Fibroblast of peridontal ligament (primary cell): ENCODE measurements at regions not wholly inside any gene's neighbourhood (a gene's known extent, or its start where the extent isn't known, plus 50 kb on each side); places are given as distances from the start of the nearest gene placed in this dataset.

Source experiments
- DNase-seq: peaks from one replicate; pipeline ENCODE4 v3.0.0-alpha.2; 2010; ENCODE audit errors: extremely low read depth

- DNase-seq: no peak
Measured at GRCh38 chr20:24273251-24273650, 196.2 kb upstream of the SYNDIG1 start.

DNA sequence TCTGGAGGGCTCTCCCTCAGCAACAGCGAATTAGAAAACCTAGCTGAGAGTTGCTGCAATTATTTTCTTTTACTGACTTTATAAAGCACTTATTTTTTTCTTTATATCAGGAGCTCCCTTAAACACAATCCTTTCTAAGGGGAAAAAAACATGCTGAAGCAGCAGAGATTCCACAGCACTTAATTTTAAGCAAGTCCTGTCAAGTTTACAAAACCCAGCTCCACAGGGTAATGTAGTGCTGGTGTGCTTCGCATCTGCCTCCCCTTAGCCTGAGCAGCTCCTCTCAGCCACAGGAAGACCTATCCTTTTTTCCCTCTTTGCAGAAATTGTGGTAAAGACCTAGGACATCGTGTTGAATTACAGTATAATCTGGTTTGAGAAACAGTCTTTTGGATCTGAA is 208.1 kb upstream of the SYNDIG1 start:
- DNase-seq: no peak

DNA sequence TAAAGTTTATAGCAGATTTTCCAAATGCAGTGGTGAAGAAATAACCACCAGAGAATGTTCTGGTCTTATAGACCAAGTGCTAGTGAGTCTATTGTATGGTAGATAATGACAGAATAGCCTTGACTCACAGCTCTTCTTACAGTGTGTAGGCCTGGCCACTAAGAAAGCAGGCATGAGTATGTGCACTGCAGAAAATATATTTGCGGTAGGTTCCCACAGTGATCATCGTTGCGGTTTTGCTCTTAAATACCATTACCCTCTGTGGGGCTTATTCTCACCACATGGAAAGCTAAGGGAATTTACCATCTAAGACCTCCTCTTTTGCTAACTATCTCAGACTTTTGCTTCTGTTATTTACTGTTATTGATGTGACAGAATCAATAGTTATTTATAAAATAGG is 212.3 kb upstream of the SYNDIG1 start:
- DNase-seq: no peak

GRCh38 chr20:24256307-24256706 is 213.1 kb upstream of the SYNDIG1 start:
- DNase-seq: no peak

DNA sequence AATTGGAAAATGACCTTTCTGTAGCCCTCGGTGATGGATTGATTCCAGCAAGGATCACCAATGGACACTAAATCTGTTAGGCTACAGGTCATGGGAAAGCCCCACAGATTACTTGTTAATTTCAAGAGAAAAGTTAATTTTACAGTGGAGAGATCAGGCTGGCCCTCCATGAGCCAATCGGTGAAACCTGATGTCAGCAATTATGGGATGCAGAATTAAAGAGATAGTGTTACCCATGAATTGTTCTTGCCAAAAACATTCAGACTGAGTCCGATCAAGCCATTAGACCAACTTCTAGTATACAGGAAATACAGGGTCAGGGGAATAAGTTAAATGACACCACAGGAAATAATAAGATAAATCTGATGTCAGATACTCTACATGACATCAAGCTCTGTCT is 214.9 kb upstream of the SYNDIG1 start:
- DNase-seq: no peak

DNA sequence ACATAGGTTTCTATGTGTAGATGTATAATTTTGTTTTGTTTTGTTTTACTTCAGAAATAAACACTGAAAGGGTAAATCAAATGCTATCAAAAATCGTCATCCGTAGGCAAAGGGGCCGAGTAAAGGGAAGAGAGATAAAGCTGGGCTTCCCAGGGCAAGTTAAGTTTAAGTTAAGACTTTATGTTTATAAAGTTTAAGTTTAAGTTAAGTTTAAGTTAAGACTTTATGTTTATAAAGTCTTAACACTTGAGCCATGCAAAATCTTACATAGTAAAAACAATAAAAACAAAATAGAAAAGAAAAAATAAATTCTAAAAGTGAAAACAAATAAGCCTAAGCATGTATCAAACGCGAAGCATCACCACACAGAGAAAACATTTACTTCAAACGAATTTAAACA is 216.1 kb upstream of the SYNDIG1 start:
- no peak for DNase-seq

DNA sequence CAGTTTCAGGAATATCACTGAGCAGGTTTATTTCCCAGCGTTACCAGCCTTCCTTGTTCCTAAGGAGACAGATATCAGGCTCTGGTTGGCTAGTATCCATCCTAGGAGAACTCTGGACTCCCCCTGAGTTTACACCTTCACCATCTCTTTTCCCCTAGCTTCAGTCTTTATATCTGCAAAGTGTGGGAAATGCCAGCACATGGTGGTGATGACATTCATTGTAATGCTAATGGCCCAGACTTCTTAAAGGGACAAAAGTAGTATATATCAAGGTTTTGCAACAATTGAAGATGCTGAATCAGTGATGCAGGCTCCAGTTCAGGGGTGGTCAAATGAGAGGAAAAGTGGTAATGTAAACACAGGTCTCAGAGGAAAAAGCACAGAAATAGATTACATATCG is 224.3 kb upstream of the SYNDIG1 start:
- DNase-seq: no peak

DNA sequence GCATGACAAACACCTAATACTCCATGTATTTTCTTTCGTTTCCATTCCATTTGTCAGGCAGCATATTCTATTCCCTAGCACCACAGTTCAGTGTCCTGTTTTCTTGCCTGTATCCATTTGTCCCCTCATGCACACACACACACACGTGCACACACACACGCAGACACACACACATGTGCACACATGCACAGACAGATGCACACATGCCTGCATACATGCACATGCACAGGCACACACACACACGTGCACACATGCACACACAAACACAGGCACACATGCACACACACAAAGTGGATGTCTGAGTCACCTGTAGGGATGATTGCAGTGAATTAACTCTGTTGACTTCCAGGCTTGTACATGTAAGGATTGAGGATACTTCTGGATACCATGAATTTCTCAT is 226.7 kb upstream of the SYNDIG1 start:
- DNase-seq: no peak

DNA sequence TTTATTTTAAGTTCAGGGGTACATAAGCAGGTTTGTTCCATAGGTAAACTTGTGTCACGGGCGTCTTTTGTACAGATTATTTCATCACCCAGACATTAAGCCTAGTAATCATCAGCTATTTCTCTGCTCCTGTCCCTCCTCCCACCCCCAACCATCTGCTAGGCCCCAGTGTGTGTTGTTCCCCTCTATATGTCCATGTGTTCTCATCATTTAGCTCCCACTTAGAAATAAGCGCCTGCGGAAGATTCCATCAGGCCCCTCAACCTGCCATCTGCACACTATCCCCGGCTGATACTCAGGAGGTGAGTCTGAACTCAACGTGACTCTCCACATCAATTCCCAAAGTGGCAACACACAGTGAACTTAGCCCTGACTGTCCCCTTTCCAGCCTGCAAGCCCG is 228.0 kb upstream of the SYNDIG1 start:
- DNase-seq: no peak

GRCh38 chr20:24236963-24237362 is 232.5 kb upstream of the SYNDIG1 start:
- DNase-seq: no peak

DNA sequence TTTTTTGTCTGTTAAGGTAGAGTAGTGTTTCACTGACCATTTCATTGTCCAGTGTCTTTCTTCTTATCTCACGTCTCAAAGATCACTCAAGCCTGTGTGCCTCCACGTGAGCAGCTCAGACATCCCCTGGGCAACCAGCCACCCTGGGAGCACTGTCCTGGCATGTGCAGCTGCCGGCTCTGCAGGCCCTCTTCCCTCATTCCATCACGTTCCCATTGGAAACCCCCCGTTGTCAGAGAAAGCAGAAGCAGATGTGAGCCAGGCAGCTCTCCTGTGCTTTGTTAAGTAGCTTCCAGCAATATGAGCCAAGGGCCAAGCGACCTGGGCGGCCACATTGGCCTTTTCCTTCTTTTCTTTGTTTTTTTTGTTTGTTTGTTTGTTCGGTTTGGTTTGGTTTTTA is 233.2 kb upstream of the SYNDIG1 start:
- no peak for DNase-seq

DNA sequence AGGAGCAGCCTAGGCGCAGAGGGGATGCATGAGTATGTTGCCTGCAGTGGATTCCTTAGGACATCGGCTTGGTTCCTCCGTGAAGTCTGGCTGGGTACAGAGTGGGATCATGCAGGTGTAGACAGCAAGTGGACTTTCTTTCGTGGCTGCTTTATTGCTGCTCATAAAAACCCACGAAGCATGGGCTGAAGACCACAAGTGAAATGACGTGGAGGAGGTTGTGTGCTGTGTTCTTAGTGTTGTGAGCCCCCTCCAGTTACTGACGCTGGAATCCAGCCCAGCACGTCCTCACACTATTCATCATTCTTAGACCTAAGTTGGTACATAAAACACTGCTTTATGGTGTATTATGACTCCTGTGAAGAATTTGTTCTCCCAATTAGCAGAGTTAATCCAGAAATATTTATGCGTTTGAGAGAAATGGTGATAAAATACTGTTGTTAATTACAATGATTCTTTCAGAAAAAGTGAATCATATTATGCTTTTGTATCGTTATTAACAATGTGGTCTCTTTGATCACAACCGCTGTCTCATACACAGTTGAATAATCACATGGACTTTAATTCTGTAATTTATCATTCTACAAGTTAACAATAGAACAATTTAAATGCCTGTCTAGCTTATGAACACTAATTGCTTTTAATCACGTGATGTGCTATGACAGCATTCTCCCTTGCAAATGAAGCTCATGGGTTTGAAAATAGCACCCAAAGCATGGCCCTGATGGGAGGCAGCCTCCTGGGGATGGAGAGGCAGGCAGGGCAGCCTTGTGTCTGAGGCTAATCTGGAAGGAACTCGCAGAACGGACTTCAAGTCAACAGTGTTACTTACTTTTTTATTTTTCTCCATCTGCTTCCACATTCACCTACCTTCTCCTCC is 233.9 kb upstream of the SYNDIG1 start:
- DNase-seq: no peak

GRCh38 chr20:24227600-24227999 is 239.0 kb upstream of the GGTLC1 start:
- DNase-seq: no peak

DNA sequence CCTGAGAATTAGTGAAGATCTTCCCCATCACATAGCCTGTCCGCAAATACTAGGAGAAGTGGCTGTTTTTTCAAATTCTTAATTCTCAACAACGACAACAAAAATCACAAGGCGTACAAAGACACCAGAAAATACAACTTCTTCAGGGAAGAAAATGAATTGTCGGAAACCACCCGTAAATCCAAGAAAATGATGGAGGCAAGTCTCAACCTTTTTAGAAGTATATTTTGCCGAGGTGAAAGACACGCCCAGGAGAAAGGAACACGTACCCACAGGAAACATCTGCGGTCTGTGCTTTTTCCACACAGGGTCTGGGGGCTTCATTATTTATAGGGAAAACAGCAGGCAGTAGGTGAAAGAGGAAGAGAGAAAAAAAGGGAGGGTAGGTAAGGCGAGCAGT is 223.9 kb upstream of the GGTLC1 start:
- no peak for DNase-seq

GRCh38 chr20:24211972-24212371 is 223.4 kb upstream of the GGTLC1 start:
- DNase-seq: no peak

DNA sequence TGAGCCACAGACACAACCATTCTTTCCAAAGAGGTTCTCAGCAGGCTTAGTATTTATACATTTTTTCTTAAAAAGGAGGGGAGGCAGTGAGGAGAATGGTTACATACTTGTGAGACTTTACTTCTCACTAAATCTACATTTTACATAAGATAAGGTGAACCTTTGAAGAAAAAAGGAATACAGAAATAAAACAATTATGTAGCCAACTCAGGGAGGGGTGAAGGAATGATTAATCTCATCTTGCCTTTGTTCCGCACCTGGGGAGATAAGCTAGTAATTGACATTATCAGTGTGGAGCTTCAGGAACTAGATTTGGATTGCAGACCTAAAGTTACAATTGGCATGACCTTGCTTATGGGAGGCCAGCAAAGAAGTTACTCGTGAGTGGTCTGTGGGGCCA is 221.8 kb upstream of the GGTLC1 start:
- DNase-seq: no peak

DNA sequence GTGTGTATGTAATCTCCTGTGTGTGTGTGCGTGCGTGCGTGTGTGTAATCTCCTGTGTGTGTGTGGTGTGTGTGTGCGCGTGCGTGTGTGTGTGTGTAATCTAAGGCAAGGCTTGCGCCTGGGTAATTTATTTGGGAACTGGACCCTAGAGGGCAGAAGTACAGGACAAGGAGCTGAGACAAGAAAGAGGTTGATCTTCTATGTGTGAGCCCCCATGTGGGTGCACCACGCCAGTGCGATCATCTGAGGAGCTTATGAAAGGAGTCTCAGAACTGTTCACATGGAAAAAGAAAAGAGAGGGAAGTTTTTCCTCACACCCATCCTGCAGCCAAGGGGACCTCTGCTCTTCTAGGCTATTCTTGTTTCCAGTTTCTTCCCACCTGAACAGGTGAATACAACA is 220.1 kb upstream of the GGTLC1 start:
- no peak for DNase-seq

GRCh38 chr20:24207803-24208300 is 219.3 kb upstream of the GGTLC1 start:
- DNase-seq: no peak

GRCh38 chr20:24206995-24207394 is 218.4 kb upstream of the GGTLC1 start:
- no peak for DNase-seq

DNA sequence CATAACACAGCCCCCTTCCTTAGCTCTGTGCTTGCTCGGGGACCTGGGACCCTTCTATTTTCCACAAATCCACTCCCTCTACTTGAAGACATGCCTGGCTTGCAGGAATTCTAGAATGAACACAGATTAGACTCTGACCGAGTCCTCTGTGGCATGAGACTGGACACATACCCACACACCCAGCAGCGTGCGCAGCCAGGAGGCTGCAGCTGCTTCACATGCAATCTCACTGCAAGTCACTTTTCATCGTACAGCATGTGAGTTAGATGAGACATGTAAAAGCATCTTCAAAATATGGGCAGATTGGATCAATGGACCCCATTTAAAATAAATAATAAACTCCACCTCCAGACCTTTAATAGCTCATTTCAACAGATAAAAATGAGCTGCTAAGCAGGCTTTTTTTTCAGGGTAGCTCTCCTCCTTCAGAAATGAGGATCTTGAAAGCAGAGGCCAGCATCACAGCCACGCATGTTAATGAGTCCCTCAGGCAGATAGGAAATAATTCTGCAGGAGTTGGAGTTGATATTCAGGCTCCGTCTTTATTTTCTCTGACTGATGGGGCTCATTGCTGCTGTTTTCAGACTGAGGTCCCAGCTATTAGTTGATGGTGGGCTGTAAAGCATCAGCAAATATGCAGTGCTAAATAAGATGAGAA is 215.1 kb upstream of the GGTLC1 start:
- DNase-seq: no peak

- no peak for DNase-seq
Measured at GRCh38 chr20:24199501-24199900, 210.9 kb upstream of the GGTLC1 start.

DNA sequence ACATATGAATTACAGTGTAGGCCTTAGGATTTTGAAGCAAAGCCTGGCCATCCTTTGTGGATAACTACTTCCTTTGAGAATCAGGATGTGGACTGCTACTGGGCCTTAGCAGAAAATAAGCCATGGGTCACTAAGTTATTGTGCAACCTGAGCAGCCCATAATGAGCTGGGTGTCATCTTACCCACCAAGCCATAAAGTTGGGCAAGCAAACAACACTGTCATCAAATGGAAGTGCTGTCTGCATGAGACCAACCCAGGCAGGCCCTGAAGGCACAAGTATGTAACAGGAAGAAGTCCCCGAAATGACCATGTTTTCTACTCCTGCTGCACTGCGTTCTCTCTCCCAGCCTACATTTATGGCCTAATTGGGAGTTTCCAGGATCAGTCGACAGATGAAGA is 205.6 kb upstream of the GGTLC1 start:
- no peak for DNase-seq

DNA sequence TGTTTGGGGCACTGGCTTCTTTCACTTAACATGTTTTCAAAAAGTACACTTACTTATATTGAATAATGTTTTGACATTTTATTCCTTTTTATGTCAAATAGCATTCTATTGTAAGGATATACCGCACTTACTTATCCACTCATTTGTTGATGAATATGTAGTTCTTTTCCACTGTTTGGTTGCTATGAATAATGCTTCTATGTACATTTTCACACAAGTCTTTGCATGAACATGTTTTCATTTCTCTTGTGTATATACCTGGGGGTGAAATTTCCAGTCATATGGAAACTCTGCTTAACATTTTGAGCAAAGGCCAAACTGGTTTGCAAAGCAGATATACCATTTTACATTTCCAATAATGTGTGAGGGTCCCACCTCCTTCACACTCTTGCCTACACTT is 202.3 kb upstream of the GGTLC1 start:
- no peak for DNase-seq
